Activated T-helper 1 cell treated with anti-CD3 and anti-CD28 coated beads, Interleukin-12 subunit alpha, Interleukin-12 subunit beta, Interleukin-2, Interleukin-4 antibody, amounts not matched to agents 30 ng/mL and 10 ng/mL and 1 ng/mL, durations not matched to agents 14 hours and 24 hours and 36 hours (primary cell): ENCODE measurements at regions not wholly inside any gene's neighbourhood (a gene's known extent, or its start where the extent isn't known, plus 50 kb on each side); places are given as distances from the start of the nearest gene placed in this dataset.
"Not testable (repeated sequence)": the region's sequence is repeated elsewhere in the genome, so short reads cannot be mapped to it uniquely, and the experiment has no call there.

Experiments used
- DNase-seq: peaks from one replicate; pipeline ENCODE4 v3.0.0; 2021; ENCODE audit warnings: low spot score
- H3K27ac Mint-ChIP-seq: one replicate; pipeline ENCODE4 v1.8.0; 2021; ENCODE audit warnings: mild to moderate bottlenecking, mixed read lengths
- H3K27me3 Mint-ChIP-seq: one replicate; pipeline ENCODE4 v1.8.0; 2022; ENCODE audit warnings: mild to moderate bottlenecking, moderate library complexity, mixed read lengths; ENCODE audit not compliant: insufficient read depth
- H3K36me3 Mint-ChIP-seq: one replicate; pipeline ENCODE4 v1.8.0; 2021; ENCODE audit warnings: low read depth, mixed read lengths
- H3K4me1 Mint-ChIP-seq: one replicate; pipeline ENCODE4 v1.8.0; 2021; ENCODE audit warnings: low read depth, mixed read lengths
- H3K4me3 Mint-ChIP-seq: one replicate; pipeline ENCODE4 v1.8.0; 2021; ENCODE audit warnings: mild to moderate bottlenecking, moderate library complexity, mixed read lengths
- H3K9me3 Mint-ChIP-seq: one replicate; pipeline ENCODE4 v1.8.0; 2021; ENCODE audit warnings: mixed read lengths
- intact Hi-C: fragments of 100-400 bp; cut with micrococcal nuclease; formaldehyde crosslinking; loops from one replicate; pipeline ENCODE4 v1.15.1; 2024

DNA sequence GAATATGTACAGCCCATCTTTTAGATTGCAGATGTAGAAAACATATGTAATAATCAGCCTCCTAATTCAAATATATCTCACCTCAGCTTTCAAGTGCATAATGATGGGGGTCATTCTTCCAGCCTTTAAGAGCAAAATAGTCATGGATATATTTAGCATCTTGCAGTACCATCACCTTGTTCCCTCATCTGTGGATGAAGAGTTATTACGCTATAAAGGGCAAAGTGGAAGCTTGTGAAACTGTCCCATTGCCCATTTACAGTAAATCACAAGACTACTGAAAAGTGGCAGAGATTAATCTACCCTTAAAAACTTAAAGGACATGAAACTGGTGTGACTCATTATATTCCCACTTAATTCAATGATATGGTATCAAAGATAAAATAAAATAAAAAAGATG lies 979.7 kb upstream of the HS3ST1 start:
- no peak overlapping the region for H3K4me3 Mint-ChIP-seq
- no peaks in the 10 kb centered on the region for H3K27me3 Mint-ChIP-seq
- no peaks in the 10 kb centered on the region for H3K36me3 Mint-ChIP-seq
- no peak for DNase-seq
- H3K9me3 Mint-ChIP-seq = peaks cover 8% of the 10 kb centered on the region
- no peaks in the 10 kb centered on the region for H3K4me1 Mint-ChIP-seq
- intact Hi-C loops = no loop called here
- no peak overlapping the region for H3K27ac Mint-ChIP-seq

DNA sequence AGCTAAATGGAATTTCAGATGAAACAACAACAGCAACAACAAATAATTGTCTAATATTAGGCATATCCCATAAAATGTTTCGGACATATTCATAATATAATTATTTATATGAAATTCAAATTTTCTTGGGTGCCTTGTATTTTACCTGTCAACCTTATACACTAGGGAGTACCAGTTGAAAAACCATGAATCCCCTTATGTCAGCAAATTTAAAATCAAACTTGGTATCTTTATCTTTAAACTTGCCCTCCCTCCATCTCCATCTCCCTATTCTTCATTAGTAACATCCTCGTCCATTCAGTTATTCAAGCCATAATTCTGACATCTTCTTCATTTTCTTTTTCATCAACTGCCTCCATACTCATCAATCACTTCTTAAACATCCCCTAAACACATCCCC lies 974.5 kb upstream of the HS3ST1 start:
- Mint-ChIP-seq H3K4me3 (no peak overlapping the region), H3K4me1 (no peaks in the 10 kb centered on the region), H3K36me3 (no peaks in the 10 kb centered on the region), H3K27ac (no peak overlapping the region), H3K9me3 (peaks cover 9% of the 10 kb centered on the region), H3K27me3 (no peaks in the 10 kb centered on the region)
- intact Hi-C loops = no loop called here
- no peak for DNase-seq

DNA sequence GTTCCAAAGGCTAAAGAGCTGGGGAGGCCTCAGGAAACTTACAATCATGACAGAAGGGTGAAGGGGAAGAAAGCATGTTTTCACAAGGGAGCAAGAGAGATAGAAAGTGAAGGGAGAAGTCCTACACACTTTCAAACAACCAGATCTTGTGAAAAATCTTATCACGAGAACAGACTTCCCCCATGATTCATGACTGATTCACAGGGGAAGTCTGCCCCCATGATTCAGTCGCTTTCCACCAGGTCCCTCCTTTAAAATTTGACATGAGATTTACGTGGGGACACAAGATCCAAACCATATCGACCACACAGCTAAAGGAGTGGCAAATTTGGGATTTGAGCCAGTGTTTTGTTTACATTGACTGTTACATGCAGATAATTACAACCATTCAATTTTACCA lies 971.1 kb upstream of the HS3ST1 start:
- Mint-ChIP-seq H3K27me3 (no peaks in the 10 kb centered on the region), H3K27ac (no peak overlapping the region), H3K4me1 (no peaks in the 10 kb centered on the region), H3K9me3 (peaks cover 8% of the 10 kb centered on the region), H3K4me3 (no peak overlapping the region), H3K36me3 (no peaks in the 10 kb centered on the region)
- intact Hi-C loops = no loop called here
- no peak for DNase-seq

DNA sequence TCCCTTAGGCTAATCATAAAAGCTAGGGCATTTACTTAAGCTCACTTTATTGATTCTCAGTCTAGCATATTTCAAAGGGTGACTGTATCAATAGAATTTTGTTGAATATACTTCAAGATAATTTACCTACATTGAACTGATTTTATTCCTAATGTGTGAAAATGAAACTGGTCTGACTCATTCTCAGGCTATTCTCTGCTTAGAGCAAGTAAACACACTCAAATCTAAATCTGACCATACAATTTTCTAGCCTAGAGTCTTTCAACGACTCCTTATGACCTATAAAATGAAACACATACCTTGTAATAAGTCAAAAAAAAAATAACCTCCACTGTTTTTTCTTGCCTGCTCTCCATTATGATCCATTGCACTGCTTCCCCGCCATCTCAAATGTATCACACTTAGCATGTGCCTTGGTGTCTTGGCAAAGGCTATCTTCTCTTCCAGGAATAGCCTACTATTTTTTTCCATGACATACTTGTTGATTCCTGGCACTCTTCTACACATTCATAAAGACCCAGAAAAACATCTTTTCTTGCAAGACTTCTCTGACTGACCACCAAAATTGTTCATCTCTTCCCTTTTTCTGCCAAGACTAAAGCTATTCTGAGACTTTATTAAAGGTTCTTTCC lies 965.1 kb upstream of the HS3ST1 start:
- no peak overlapping the region for H3K27ac Mint-ChIP-seq
- no peaks in the 10 kb centered on the region for H3K36me3 Mint-ChIP-seq
- peaks cover 4% of the 10 kb centered on the region for H3K9me3 Mint-ChIP-seq
- no peak for DNase-seq
- no peaks in the 10 kb centered on the region for H3K4me1 Mint-ChIP-seq
- no peak overlapping the region for H3K4me3 Mint-ChIP-seq
- intact Hi-C loops = no loop called here
- no peaks in the 10 kb centered on the region for H3K27me3 Mint-ChIP-seq

DNA sequence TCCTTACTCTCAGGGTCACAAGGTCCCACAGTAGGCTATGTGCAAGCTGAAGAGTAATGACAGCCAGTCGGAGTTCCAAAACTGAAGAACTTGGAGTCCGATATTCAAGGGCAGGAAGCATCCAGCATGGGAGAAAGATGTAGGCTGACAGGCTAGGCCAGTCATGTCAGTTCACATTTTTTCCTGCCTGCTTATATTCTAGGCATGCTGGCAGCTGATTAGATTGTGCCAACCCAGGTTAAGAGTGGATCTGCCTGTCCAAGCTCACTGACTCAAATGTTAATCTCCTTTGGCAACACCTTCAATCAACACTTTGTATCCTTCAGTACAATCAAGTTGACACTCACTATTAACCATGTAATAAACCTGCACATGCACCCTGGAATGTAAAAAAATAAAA lies 960.9 kb upstream of the HS3ST1 start:
- intact Hi-C loops = no loop called here
- no peaks in the 10 kb centered on the region for H3K27me3 Mint-ChIP-seq

DNA sequence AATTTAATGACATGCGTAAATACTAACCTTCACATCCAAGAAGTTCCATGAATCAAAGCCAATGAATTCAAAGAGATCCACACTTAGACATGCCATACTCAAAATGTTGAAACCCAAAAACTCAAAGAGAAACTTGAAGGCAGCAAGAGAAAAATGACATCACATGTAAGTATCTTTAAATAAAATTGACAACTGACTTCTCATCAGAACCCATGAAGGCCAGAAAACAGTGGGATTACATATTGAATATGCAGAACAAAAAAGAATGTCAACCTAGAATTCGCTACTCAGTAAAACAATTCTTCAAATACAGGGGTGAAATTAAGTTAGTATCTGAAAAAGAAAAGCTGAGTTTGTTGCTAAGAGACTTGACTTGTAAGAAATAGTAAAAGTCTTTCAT lies 953.9 kb upstream of the HS3ST1 start:
- H3K27me3 Mint-ChIP-seq = no peaks in the 10 kb centered on the region
- H3K4me3 Mint-ChIP-seq = no peak overlapping the region
- no peaks in the 10 kb centered on the region for H3K36me3 Mint-ChIP-seq
- H3K4me1 Mint-ChIP-seq = no peaks in the 10 kb centered on the region
- intact Hi-C loops = no loop called here
- no peaks in the 10 kb centered on the region for H3K9me3 Mint-ChIP-seq
- H3K27ac Mint-ChIP-seq = no peak overlapping the region
- DNase-seq = no peak

More for the DNA sequence above, 960.9 kb upstream of the HS3ST1 start:
- Mint-ChIP-seq H3K36me3 (no peaks in the 10 kb centered on the region), H3K4me1 (no peaks in the 10 kb centered on the region), H3K27ac (no peak overlapping the region), H3K9me3 (no peaks in the 10 kb centered on the region), H3K4me3 (no peak overlapping the region)
- DNase-seq = no peak

DNA sequence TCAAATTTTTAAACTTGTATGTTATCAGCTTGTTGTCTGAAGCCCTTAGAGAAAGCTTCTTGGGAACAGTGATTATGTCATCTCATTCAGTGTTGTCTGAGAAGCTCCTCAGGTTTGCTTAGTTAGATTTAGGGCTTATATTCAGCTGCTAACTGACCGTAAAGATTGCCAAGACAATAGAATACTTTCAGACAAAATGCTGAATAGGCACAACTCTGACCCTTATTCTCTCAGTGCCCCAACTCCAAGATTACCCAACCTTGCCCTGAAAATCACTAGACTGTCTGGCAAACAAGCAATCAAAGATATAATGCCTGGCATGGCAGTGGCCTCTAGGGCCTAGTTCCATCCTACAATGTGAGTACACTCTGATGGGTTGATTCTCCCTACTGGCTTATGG lies 950.5 kb upstream of the HS3ST1 start:
- Mint-ChIP-seq H3K4me3 (no peak overlapping the region), H3K9me3 (peaks cover 3% of the 10 kb centered on the region), H3K27ac (no peak overlapping the region), H3K36me3 (no peaks in the 10 kb centered on the region), H3K27me3 (no peaks in the 10 kb centered on the region), H3K4me1 (no peaks in the 10 kb centered on the region)
- DNase-seq = no peak
- intact Hi-C loops = no loop called here

DNA sequence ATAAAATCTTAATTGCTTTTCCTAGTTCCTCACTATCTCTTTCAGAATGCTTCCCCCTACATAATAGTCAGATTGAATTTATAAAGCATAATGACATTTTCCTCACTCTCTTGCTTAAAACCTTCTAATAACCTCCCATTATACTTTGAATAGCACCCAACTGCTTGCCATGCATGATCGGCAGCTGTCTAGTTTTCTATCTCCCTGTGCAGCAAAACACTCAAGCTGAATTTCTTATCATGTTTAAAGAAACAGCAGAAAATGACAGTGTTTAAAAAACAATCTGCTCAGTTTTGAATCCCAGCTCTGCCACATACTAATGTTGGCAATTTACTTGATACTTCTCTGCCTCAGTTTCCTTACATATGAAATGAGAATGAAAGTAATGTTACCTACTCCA lies 947.1 kb upstream of the HS3ST1 start:
- intact Hi-C loops = no loop called here
- H3K4me1 Mint-ChIP-seq = no peaks in the 10 kb centered on the region
- H3K36me3 Mint-ChIP-seq = no peaks in the 10 kb centered on the region
- no peaks in the 10 kb centered on the region for H3K27me3 Mint-ChIP-seq
- H3K4me3 Mint-ChIP-seq = no peak overlapping the region
- peaks cover 3% of the 10 kb centered on the region for H3K9me3 Mint-ChIP-seq
- H3K27ac Mint-ChIP-seq = no peak overlapping the region
- DNase-seq = no peak

DNA sequence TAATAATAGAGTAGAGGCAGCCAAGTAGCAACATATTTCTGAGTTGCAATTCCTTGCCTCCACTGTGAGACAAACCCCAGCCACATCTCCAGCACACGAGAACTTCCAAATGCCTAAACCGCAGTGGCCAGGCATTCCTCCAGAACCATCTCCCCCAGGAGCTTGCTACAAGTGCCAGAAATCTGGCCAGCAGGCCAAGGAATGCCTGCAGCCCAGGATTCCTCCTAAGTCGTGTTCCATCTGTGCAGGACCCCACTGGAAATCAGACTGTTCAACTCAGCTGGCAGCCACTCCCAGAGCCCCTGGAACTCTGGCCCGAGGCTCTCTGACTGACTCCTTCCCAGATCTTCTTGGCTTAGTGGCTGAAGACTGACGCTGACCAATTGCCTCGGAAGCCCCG lies 937.2 kb upstream of the HS3ST1 start:
- DNase-seq, H3K4me3 Mint-ChIP-seq, intact Hi-C loops, H3K36me3 Mint-ChIP-seq, H3K27ac Mint-ChIP-seq, H3K4me1 Mint-ChIP-seq, H3K27me3 Mint-ChIP-seq: not testable (repeated sequence)
- H3K9me3 Mint-ChIP-seq = peaks cover 18% of the 10 kb centered on the region

DNA sequence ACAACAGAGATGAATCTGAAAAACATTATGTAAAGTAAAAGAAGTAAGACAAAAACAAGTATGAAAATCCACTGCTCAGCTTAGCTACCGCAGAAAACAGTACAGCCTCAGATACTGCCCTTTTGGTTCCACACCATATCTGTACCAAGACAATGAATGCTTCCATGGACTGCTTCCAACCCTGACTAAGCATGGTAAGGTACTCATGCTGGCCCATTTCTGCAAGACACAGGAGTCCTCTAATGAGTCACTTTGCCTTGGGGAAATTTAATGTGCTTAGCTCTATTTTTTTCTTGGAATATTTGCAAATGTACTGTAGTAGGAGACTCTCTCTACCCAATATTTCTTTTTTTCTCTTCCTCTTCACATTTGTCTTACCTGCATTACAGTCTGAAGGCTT lies 931.7 kb upstream of the HS3ST1 start:
- Mint-ChIP-seq H3K27ac (no peak overlapping the region), H3K27me3 (no peaks in the 10 kb centered on the region), H3K4me1 (no peaks in the 10 kb centered on the region), H3K36me3 (no peaks in the 10 kb centered on the region), H3K4me3 (no peak overlapping the region), H3K9me3 (peaks cover 17% of the 10 kb centered on the region)
- DNase-seq = no peak
- intact Hi-C loops = no loop called here

DNA sequence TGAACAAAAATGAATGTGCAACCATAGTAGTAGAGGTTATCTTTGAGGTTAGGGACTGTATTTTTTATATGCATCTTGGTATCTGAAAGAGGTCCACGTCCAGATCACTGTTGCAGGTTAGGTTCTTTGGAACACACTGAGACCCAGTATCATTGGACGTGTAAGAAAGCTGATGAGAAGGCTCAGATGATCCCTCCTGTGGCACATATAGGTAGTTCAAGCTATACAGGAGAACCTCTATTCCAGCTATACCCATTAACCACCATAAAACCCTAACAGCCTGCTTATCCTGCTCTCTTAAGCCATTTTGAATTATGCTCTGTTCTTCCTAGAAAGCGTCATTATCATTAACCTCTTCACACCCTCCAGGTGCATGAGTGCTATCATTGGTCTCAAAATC lies 930.7 kb upstream of the HS3ST1 start:
- no peak for DNase-seq
- Mint-ChIP-seq H3K27ac (no peak overlapping the region), H3K4me3 (no peak overlapping the region), H3K36me3 (no peaks in the 10 kb centered on the region), H3K27me3 (no peaks in the 10 kb centered on the region), H3K9me3 (peaks cover 7% of the 10 kb centered on the region), H3K4me1 (no peaks in the 10 kb centered on the region)
- intact Hi-C loops = no loop called here

DNA sequence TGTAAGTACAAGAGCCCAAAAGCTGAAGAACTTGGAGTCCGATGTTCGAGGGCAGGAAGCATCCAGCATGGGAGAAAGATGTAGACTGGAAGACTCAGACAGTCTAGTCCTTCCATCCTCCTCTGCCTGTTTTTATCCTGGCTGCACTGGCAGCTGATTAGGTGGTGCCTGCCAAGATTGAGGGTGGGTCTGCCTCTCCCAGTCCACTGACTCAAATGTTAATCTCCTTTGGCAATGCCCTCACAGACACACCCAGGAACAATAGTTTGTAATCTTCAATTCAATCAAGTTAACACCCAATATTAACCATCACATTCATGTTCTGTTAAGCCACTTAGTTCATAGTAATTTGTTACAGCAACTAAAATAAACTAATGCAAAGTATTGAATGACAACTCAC lies 904.4 kb upstream of the HS3ST1 start:
- H3K27ac Mint-ChIP-seq, H3K4me3 Mint-ChIP-seq, DNase-seq, H3K4me1 Mint-ChIP-seq, intact Hi-C loops, H3K27me3 Mint-ChIP-seq, H3K36me3 Mint-ChIP-seq: not testable (repeated sequence)
- H3K9me3 Mint-ChIP-seq = peaks cover 23% of the 10 kb centered on the region

DNA sequence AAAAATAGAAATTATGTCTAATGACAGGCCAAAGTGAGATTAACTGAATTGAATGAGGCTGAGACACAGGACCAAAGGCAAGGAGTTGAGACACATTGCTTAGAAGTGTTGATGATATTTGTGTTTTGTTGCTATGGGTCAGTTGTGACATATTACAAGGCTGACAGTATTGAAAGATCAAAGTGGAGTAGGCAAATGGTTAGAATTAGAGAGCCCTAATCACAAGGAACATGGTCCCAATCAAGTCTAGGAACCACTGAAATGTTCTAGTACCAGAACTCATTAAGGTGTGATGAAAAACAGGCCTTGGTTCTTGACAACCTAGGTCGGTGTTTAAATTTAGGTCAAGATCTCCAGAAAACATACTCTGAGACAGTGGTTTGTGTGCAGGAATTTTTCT lies 896.3 kb upstream of the HS3ST1 start:
- no peaks in the 10 kb centered on the region for H3K4me1 Mint-ChIP-seq
- DNase-seq = no peak
- H3K27ac Mint-ChIP-seq = no peak overlapping the region
- H3K36me3 Mint-ChIP-seq = no peaks in the 10 kb centered on the region
- no peak overlapping the region for H3K4me3 Mint-ChIP-seq
- intact Hi-C loops = no loop called here
- H3K9me3 Mint-ChIP-seq = peaks cover 4% of the 10 kb centered on the region
- no peaks in the 10 kb centered on the region for H3K27me3 Mint-ChIP-seq

DNA sequence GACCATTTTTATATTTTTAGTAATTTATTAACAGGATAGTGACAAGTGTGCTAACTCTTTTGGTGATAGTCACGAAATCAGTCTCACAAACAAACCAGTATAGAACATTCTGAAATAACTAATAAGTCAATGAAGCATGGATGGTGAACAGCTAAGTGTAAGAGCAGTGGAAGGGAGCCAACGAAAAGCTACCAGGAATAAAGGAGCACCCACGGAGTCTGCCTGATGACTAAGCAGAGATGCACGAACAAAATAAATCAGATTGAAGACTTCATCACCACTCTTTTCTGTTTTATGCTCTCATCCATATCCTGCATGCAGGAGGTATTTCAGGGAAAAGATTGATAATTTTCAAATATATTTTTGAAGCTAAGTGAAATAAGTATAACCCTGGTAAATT lies 891.1 kb upstream of the HS3ST1 start:
- no peaks in the 10 kb centered on the region for H3K4me1 Mint-ChIP-seq
- H3K27me3 Mint-ChIP-seq = no peaks in the 10 kb centered on the region
- no peaks in the 10 kb centered on the region for H3K36me3 Mint-ChIP-seq
- no peak overlapping the region for H3K4me3 Mint-ChIP-seq
- H3K9me3 Mint-ChIP-seq = peaks cover 4% of the 10 kb centered on the region
- H3K27ac Mint-ChIP-seq = no peak overlapping the region
- DNase-seq = no peak
- intact Hi-C loops = no loop called here
